H1 (cell line): ENCODE measurements at regions not wholly inside any gene's neighbourhood (a gene's known extent, or its start where the extent isn't known, plus 50 kb on each side); places are given as distances from the start of the nearest gene placed in this dataset.

Experiments
- CTCF ChIA-PET: fragments of 300-600 bp; sonication (Branson Sonifier 250); formaldehyde crosslinking; loops from one replicate; lab custom pipeline; 2021; ENCODE audit not compliant: partially characterized antibody; lab: Charles Lee
- POLR2A ChIA-PET: fragments of 300-600 bp; sonication (Branson Sonifier 250); formaldehyde crosslinking; loops from one replicate; lab custom pipeline; 2021; ENCODE audit warnings: inconsistent platforms; ENCODE audit not compliant: partially characterized antibody; lab: Charles Lee
- DNase-seq, 2 experiments: peaks; one replicate each; pipeline versions ENCODE4 v3.0.0 to v3.0.0-alpha.2; 2010 to 2022; ENCODE audit warnings: low spot score in 2 of 2, low read depth in 1 of 2, mixed read lengths in 1 of 2
- FAIRE-seq: peaks from 2 replicates; lab custom pipeline; 2011; peaks lifted over from hg19 to GRCh38; lab: Jason Lieb, UNC
- H2AFZ ChIP-seq: 2 replicates; pipeline ENCODE4 v1.8.1; 2012; ENCODE audit warnings: low read length, inconsistent platforms
- H2AK5ac ChIP-seq: 2 replicates; pipeline ENCODE4 v1.6.1; 2013; ENCODE audit warnings: low read depth, low read length
- H2BK120ac ChIP-seq: replicated peaks from 2 replicates; pipeline ENCODE3; 2013; ENCODE audit warnings: low read depth, low read length, inconsistent platforms
- H2BK12ac ChIP-seq: 2 replicates; pipeline ENCODE4 v1.6.1; 2013; ENCODE audit warnings: low read depth, low read length
- H2BK15ac ChIP-seq: 2 replicates; pipeline ENCODE4 v1.6.1; 2013; ENCODE audit warnings: low read length
- H2BK20ac ChIP-seq: 2 replicates; pipeline ENCODE4 v1.6.1; 2013; ENCODE audit warnings: low read length
- H2BK5ac ChIP-seq: 2 replicates; pipeline ENCODE4 v1.6.1; 2013; ENCODE audit warnings: low read depth, low read length
- H3K14ac ChIP-seq: 2 replicates; pipeline ENCODE4 v1.6.1; 2013; ENCODE audit warnings: inconsistent platforms; ENCODE audit not compliant: insufficient read length
- H3K18ac ChIP-seq: 2 replicates; pipeline ENCODE4 v1.6.1; 2013; ENCODE audit warnings: low read length; ENCODE audit errors: extremely low read depth
- H3K23ac ChIP-seq: 2 replicates; pipeline ENCODE4 v1.6.1; 2013; ENCODE audit warnings: inconsistent platforms; ENCODE audit not compliant: insufficient read length
- H3K23me2 ChIP-seq: 2 replicates; pipeline ENCODE4 v1.6.1; 2013; ENCODE audit warnings: low read depth, low read length
- H3K27ac ChIP-seq: 2 replicates; pipeline ENCODE4 v1.6.1; 2011; ENCODE audit warnings: low read depth, low read length, inconsistent platforms
- H3K27me3 ChIP-seq, 4 experiments: replicated peaks in 1 of 4; 1 replicate in 1 of 4; 2 replicates in 3 of 4; pipeline versions ENCODE4 v1.6.1 to v1.8.1; 2011 to 2013; ENCODE audit warnings: low read length in 3 of 4, mild to moderate bottlenecking in 3 of 4, inconsistent platforms in 2 of 4, mixed read lengths in 2 of 4, moderate library complexity in 1 of 4; ENCODE audit not compliant: control insufficient read depth in 3 of 4, insufficient read depth in 3 of 4; ENCODE audit errors: extremely low read depth in 1 of 4
- H3K36me3 ChIP-seq, 4 experiments: 2 replicates each; pipeline versions ENCODE4 v1.6.1 to v1.8.1; 2011 to 2013; ENCODE audit warnings: mild to moderate bottlenecking in 4 of 4, low read length in 3 of 4, moderate library complexity in 2 of 4, control low read depth in 1 of 4, inconsistent platforms in 1 of 4; ENCODE audit not compliant: insufficient read depth in 4 of 4, control insufficient read depth in 2 of 4
- H3K4ac ChIP-seq: replicated peaks from 2 replicates; pipeline ENCODE3; 2013; ENCODE audit warnings: low read length, low read depth, mixed read lengths, inconsistent platforms; ENCODE audit not compliant: insufficient read length
- H3K4me1 ChIP-seq, 4 experiments: replicated peaks in 1 of 4; 1 replicate in 1 of 4; 2 replicates in 3 of 4; pipeline versions ENCODE4 v1.6.1 to v1.8.1; 2011 to 2013; ENCODE audit warnings: low read length in 3 of 4, inconsistent platforms in 2 of 4, mixed read lengths in 1 of 4; ENCODE audit not compliant: insufficient read depth in 4 of 4, control insufficient read depth in 3 of 4
- H3K4me2 ChIP-seq, 2 experiments: 2 replicates each; pipeline versions ENCODE4 v1.6.1 to v1.8.1; 2011 to 2013; ENCODE audit warnings: low read depth in 2 of 2, low read length in 2 of 2, control low read depth in 1 of 2, inconsistent platforms in 1 of 2, mild to moderate bottlenecking in 1 of 2; ENCODE audit not compliant: insufficient read depth in 1 of 2
- H3K4me3 ChIP-seq, 4 experiments: fragments of 200-600, 300-600 bp in 1 of 4; sonication (generic), shearing (Covaris generic), sonication (Bioruptor Twin) in 1 of 4; 2 replicates each; pipeline versions ENCODE4 v1.5.1 to v1.8.1; 2011 to 2016; ENCODE audit warnings: low read length in 4 of 4, low read depth in 3 of 4, control low read depth in 2 of 4, inconsistent platforms in 2 of 4, mild to moderate bottlenecking in 2 of 4, mixed read lengths in 1 of 4, moderate library complexity in 1 of 4; ENCODE audit not compliant: insufficient read depth in 2 of 4; ENCODE audit errors: extremely low read depth in 1 of 4
- H3K56ac ChIP-seq: replicated peaks from 2 replicates; pipeline ENCODE3; 2013; ENCODE audit warnings: low read depth, mild to moderate bottlenecking, mixed read lengths, low read length, inconsistent platforms; ENCODE audit not compliant: insufficient read length
- H3K79me1 ChIP-seq: 2 replicates; pipeline ENCODE4 v1.6.1; 2013; ENCODE audit warnings: low read depth, low read length, control low read depth
- H3K79me2 ChIP-seq, 2 experiments: 2 replicates each; pipeline versions ENCODE4 v1.6.1 to v1.8.1; 2012 to 2013; ENCODE audit warnings: low read length in 2 of 2, mild to moderate bottlenecking in 2 of 2, inconsistent platforms in 1 of 2; ENCODE audit not compliant: insufficient read depth in 2 of 2, control insufficient read depth in 1 of 2
- H3K9ac ChIP-seq, 4 experiments: replicated peaks in 1 of 4; 1 replicate in 1 of 4; 2 replicates in 3 of 4; pipeline versions ENCODE4 v1.6.1 to v1.8.1; 2011 to 2013; ENCODE audit warnings: low read depth in 3 of 4, low read length in 3 of 4, control low read depth in 2 of 4, mild to moderate bottlenecking in 2 of 4, moderate library complexity in 2 of 4, inconsistent platforms in 1 of 4; ENCODE audit errors: extremely low read depth in 1 of 4
- H3K9me3 ChIP-seq, 2 experiments: 2 replicates each; pipeline versions ENCODE4 v1.6.1 to v1.8.1; 2012 to 2013; ENCODE audit warnings: mild to moderate bottlenecking in 2 of 2, moderate library complexity in 2 of 2, control low read depth in 1 of 2, inconsistent platforms in 1 of 2, low read depth in 1 of 2, low read length in 1 of 2, mixed read lengths in 1 of 2; ENCODE audit not compliant: insufficient read depth in 2 of 2
- H4K20me1 ChIP-seq, 2 experiments: replicated peaks in 1 of 2; 2 replicates each; pipeline versions ENCODE3 to v1.8.1; 2011 to 2013; ENCODE audit warnings: inconsistent platforms in 2 of 2, low read length in 2 of 2, mild to moderate bottlenecking in 1 of 2; ENCODE audit not compliant: insufficient read depth in 2 of 2, control insufficient read depth in 1 of 2
- H4K5ac ChIP-seq: 2 replicates; pipeline ENCODE4 v1.6.1; 2013; ENCODE audit warnings: low read length, low read depth, mixed read lengths, inconsistent platforms; ENCODE audit not compliant: insufficient read length
- H4K8ac ChIP-seq: 2 replicates; pipeline ENCODE4 v1.8.0; 2013; ENCODE audit warnings: mild to moderate bottlenecking, moderate library complexity, low read length, inconsistent platforms; ENCODE audit not compliant: insufficient read depth; ENCODE audit errors: extremely low read depth
- H4K91ac ChIP-seq: replicated peaks from 2 replicates; pipeline ENCODE3; 2013; ENCODE audit warnings: low read length, mixed read lengths, inconsistent platforms; ENCODE audit not compliant: insufficient read length
- ATF2 ChIP-seq: IDR thresholded peaks from 2 replicates; pipeline ENCODE4 v1.6.1; 2012; ENCODE audit warnings: low read length, inconsistent platforms
- BACH1 ChIP-seq: IDR thresholded peaks from 2 replicates; pipeline ENCODE4 v1.6.1; 2012; ENCODE audit warnings: low read length, improper control_type of control experiment
- BRCA1 ChIP-seq: IDR thresholded peaks from 2 replicates; pipeline ENCODE4 v1.6.1; 2012; ENCODE audit warnings: low read depth, low read length, improper control_type of control experiment
- GTF2F1 ChIP-seq: IDR thresholded peaks from 2 replicates; pipeline ENCODE4 v1.6.1; 2012; ENCODE audit warnings: low read depth, low read length, improper control_type of control experiment, borderline replicate concordance
- MAX ChIP-seq: IDR thresholded peaks from 2 replicates; pipeline ENCODE4 v1.6.1; 2012; ENCODE audit warnings: inconsistent platforms
- POU5F1 ChIP-seq: IDR thresholded peaks from 2 replicates; pipeline ENCODE4 v1.6.1; 2011; ENCODE audit warnings: low read depth, mild to moderate bottlenecking, low read length, moderate library complexity
- RNF2 ChIP-seq: fragments of 200-900, 300-1000 bp; sonication (generic); IDR thresholded peaks from 2 replicates; pipeline ENCODE4 v1.7.1; 2016; ENCODE audit warnings: borderline replicate concordance, low read depth, mild to moderate bottlenecking, antibody characterized with exemption, low read length; ENCODE audit not compliant: poor library complexity, severe bottlenecking; ENCODE audit errors: missing control alignments
- SP4 ChIP-seq: IDR thresholded peaks from 2 replicates; pipeline ENCODE4 v1.6.1; 2012; ENCODE audit warnings: low read length, inconsistent platforms
- TEAD4 ChIP-seq: IDR thresholded peaks from 2 replicates; pipeline ENCODE4 v1.6.1; 2012; ENCODE audit warnings: low read depth, low read length, inconsistent platforms, mixed read lengths
- WGBS, 2 experiments: shearing (Covaris generic) in 1 of 2; methylation state at CpG; one replicate each; pipeline versions ENCODE4 v1.1.6 to v1.1.7; 2013 to 2015; ENCODE audit warnings: low lambda C conversion rate in 2 of 2, mixed read lengths in 2 of 2, inconsistent platforms in 1 of 2, low coverage in 1 of 2, missing lambda C conversion rate in 1 of 2; ENCODE audit not compliant: insufficient replicate concordance in 2 of 2, insufficient coverage in 1 of 2, insufficient read length in 1 of 2; ENCODE audit errors: extremely low coverage in 1 of 2, missing lambda C conversion rate in 1 of 2; 5-methylcytosine and 5-hydroxymethylcytosine counted together
- TF ChIP-seq, protein P1 (sequence below): IDR thresholded peaks from 2 replicates; pipeline ENCODE4 v1.6.1; 2011; ENCODE audit warnings: low read length, improper control_type of control experiment

DNA sequence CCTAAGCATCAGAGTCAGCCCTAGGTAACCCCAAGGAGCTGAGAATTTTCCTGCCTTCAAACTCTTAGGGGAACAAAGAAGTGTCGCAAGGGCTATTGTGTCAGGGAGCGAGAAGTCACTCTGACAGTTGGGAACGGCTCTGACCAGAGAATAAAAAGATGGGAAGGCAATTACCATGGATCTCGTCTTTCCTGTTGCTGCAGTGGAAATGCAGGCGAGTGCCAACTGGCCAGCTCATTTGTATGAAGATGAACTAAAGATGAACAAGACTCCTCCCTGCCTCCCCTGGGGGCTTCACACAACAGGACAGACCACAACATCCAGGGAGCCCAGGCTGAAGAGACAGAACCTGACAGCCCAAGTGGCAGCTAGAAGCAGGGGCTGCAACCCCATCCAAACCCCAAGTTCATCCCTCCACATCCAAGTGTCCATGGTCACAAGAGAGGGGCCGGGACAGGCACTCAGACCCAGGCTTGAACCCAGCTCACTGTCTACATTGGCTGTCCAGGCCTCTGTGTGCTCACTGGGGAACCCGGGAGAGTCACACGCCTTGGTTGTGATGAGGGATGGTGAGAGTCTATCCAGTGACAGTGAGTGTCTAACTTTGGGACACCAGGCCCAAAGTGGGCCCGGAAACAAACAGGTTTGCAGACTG is 322.4 kb downstream of the BCL11B start:
- H3K4me1 ChIP-seq = peaks cover 0 to 3% (median 0%) of the 10 kb centered on the region in 4 experiments; a peak in 2 of 7 replicates
- no peak overlapping the region for H3K27ac ChIP-seq
- no peak overlapping the region for H2AFZ ChIP-seq
- no peak overlapping the region; the same call in 1 of the 2 replicates for H2BK5ac ChIP-seq
- no peaks in the 10 kb centered on the region; a peak in 1 of 8 replicates for H3K36me3 ChIP-seq
- FAIRE-seq = no peak
- DNase-seq = no peak
- H3K23ac ChIP-seq = no peak overlapping the region
- H2BK15ac ChIP-seq = no peak overlapping the region
- no peaks in the 10 kb centered on the region for H3K79me2 ChIP-seq
- no peak overlapping the region for H4K5ac ChIP-seq
- H3K27me3 ChIP-seq = no peaks in the 10 kb centered on the region; a peak in 1 of 7 replicates
- H2BK20ac ChIP-seq = no peak overlapping the region
- H3K14ac ChIP-seq = no peak overlapping the region
- no peaks in the 10 kb centered on the region for H3K79me1 ChIP-seq
- H3K9me3 ChIP-seq = no peaks in the 10 kb centered on the region
- no peak overlapping the region for H3K4me2 ChIP-seq
- POLR2A ChIA-PET = no interaction called here
- H3K56ac ChIP-seq = no peak overlapping the region
- 93% methylated on average over 9 of the region's 9 CpGs; no CpG with 5 or more reads in 1 of the 2 experiments for WGBS, 2 experiments
- H3K4ac ChIP-seq = no peak overlapping the region
- H4K20me1 ChIP-seq = no peaks in the 10 kb centered on the region
- H3K23me2 ChIP-seq = no peaks in the 10 kb centered on the region
- H3K9ac ChIP-seq = no peak overlapping the region
- CTCF ChIA-PET = interaction anchor here (0.8 kb wide), 1 partner anchor 207 kb away, joined by 3 read pairs; no protein-coding TSS in a partner anchor
- H4K8ac ChIP-seq = no peak overlapping the region
- H4K91ac ChIP-seq = no peak overlapping the region
- H2AK5ac ChIP-seq = no peak overlapping the region
- no peak overlapping the region for H2BK12ac ChIP-seq
- H2BK120ac ChIP-seq = no peak overlapping the region
- H3K4me3 ChIP-seq = no peak overlapping the region
- H3K18ac ChIP-seq = no peak overlapping the region
- no peak for TF ChIP-seq ATF2
- no peak for TF ChIP-seq SP4
- no peak for TF ChIP-seq MAX
- no peak for TF ChIP-seq GTF2F1
- no peak for TF ChIP-seq TEAD4
- no peak for TF ChIP-seq RNF2
- TF ChIP-seq, protein P1, sequence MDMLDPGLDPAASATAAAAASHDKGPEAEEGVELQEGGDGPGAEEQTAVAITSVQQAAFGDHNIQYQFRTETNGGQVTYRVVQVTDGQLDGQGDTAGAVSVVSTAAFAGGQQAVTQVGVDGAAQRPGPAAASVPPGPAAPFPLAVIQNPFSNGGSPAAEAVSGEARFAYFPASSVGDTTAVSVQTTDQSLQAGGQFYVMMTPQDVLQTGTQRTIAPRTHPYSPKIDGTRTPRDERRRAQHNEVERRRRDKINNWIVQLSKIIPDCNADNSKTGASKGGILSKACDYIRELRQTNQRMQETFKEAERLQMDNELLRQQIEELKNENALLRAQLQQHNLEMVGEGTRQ = no peak
- no peak for TF ChIP-seq POU5F1
- no peak for TF ChIP-seq BACH1
- TF ChIP-seq BRCA1 = no peak
